ENCODE measurements at regions not wholly inside any gene's neighbourhood (a gene's known extent, or its start where the extent isn't known, plus 50 kb on each side); places are given as distances from the start of the nearest gene placed in this dataset.

- TF ChIP-seq CTCF (conservative IDR thresholded peaks at IDR 0.05; ENCODE audit: low read length) = no peak
- TF ChIP-seq EZH2phosphoT487 (IDR thresholded peaks at IDR 0.05; ENCODE audit: borderline replicate concordance, low read depth, low read length) = no peak
Observed at GRCh38 chr6:86857783-86858182, 79.5 kb upstream of the HTR1E start.

Measured in OCI-LY7 (cell line).